Heart left ventricle (tissue), 13 donors: ENCODE measurements at regions not wholly inside any gene's neighbourhood (a gene's known extent, or its start where the extent isn't known, plus 50 kb on each side); places are given as distances from the start of the nearest gene placed in this dataset.

Source experiments
- CTCF ChIP-seq, 12 donors: fragments of 200-600 bp; sonication (generic) in 4 of 12; IDR thresholded peaks; one replicate each; pipeline versions ENCODE4 v1.5.0 to v1.8.0; 2018 to 2022; ENCODE audit warnings: antibody characterized with exemption in 12 of 12, mild to moderate bottlenecking in 5 of 12
- POLR2A ChIP-seq, 2 donors: fragments of 450-650 bp; IDR thresholded peaks; one replicate each; pipeline ENCODE4 v1.6.1; 2017; ENCODE audit warnings: antibody characterized with exemption in 2 of 2, mild to moderate bottlenecking in 2 of 2, moderate library complexity in 2 of 2
- donor health status: ischemic (EF 13 %, LVEDD 7.1; RV severe dilation, severe dysfunction).
- donor health status: DM: no; HTN: yes; CAD: no.
- donor health status: DM: no; HTN: no; CAD: no.
- donor health status: ischemic (EF 25% LVEDD 6.9; RV normal size, moderate dysfunction).
- donor health status: ischemic (EF 25% LVEDD 5.7; RV mildly dilated, moderate dysfunction).
- donor health status: ischemic (EF 35%, LVEDD 5.7; RV mildly dilated, moderate dysfunction).
- donor health status: nonischemic (EF 11% LVEDD 7.7; RV severe dilation, severe dysfunction).
- donor health status: DM: yes; HTN: yes; CAD: no.
- donor health status: PGD.
- donor health status: ischemic (EF 29% LVEDD 5.4; RV normal size, mild dysfunction).
- donor health status: nonischemic (EF 23%, LVEDD 6.1; RV moderate dilation, normal function).

- no peak for TF ChIP-seq CTCF (IDR thresholded peaks at IDR 0.05)
- no peak for TF ChIP-seq POLR2A (IDR thresholded peaks at IDR 0.05)
Observed at GRCh38 chr18:60846396-60846795, 473.8 kb upstream of the MC4R start.
